ENCODE measurements at regions not wholly inside any gene's neighbourhood (a gene's known extent, or its start where the extent isn't known, plus 50 kb on each side); places are given as distances from the start of the nearest gene placed in this dataset.

GRCh38 chr2:216305574-216305973 is 66.7 kb downstream of the MARCHF4 start:
- no peak overlapping the region for H3K27ac Mint-ChIP-seq
- WGBS (ENCODE audit: insufficient coverage): 94% methylated on average over 4 of the region's 4 CpGs
- H3K27me3 Mint-ChIP-seq (ENCODE audit: low read depth in 3 of 3): peaks cover 0 to 8% (median 4%) of the 10 kb centered on the region in 3 donors
- H3K4me3 Mint-ChIP-seq: no peak overlapping the region
- Histone ChIP-seq H3K9me3 (replicated peaks in 1 of 2; ENCODE audit: control insufficient read depth in 1 of 2, insufficient read depth in 1 of 2, low read length in 2 of 2) (no peaks in the 10 kb centered on the region), H3K9ac (ENCODE audit: insufficient read depth, low read length, poor library complexity, severe bottlenecking) (no peak overlapping the region), H3K79me2 (ENCODE audit: insufficient read depth, low read length) (no peaks in the 10 kb centered on the region), H3K36me3 (replicated peaks in 1 of 2; ENCODE audit: control insufficient read depth in 1 of 2, insufficient read depth in 2 of 2, low read length in 2 of 2) (no peaks in the 10 kb centered on the region), H4K20me1 (ENCODE audit: insufficient read depth, low read length) (no peaks in the 10 kb centered on the region), H3K27me3 (ENCODE audit: control insufficient read depth in 2 of 2, insufficient read depth in 2 of 2, low read length in 2 of 2) (no peaks in the 10 kb centered on the region), H3K4me2 (replicated peaks; ENCODE audit: extremely low read depth, low read length, poor library complexity, severe bottlenecking) (no peak overlapping the region), H3K27ac (ENCODE audit: low read depth in 1 of 2, low read length in 2 of 2) (no peak overlapping the region), H2AFZ (ENCODE audit: insufficient read depth, low read depth, low read length, poor library complexity, severe bottlenecking) (no peak overlapping the region), H3K4me3 (replicated peaks in 1 of 3; ENCODE audit: low read depth in 2 of 3, low read length in 3 of 3) (no peak overlapping the region), H3K4me1 (ENCODE audit: control insufficient read depth in 1 of 2, insufficient read depth in 2 of 2, low read length in 2 of 2) (no peaks in the 10 kb centered on the region)
- intact Hi-C loops (cut with micrococcal nuclease): no loop called here
- no peaks in the 10 kb centered on the region for H3K36me3 Mint-ChIP-seq
- DNase-seq: no peak
- no peaks in the 10 kb centered on the region for H3K9me3 Mint-ChIP-seq
- no peak for TF ChIP-seq CTCF (IDR thresholded peaks at IDR 0.05)
- H3K4me1 Mint-ChIP-seq: peaks cover 5% of the 10 kb centered on the region

- no peaks in the 10 kb centered on the region for H3K36me3 Mint-ChIP-seq
Observed at GRCh38 chr2:216302981-216303676, 69.2 kb downstream of the MARCHF4 start.

More at GRCh38 chr2:216302981-216303676, 69.2 kb downstream of the MARCHF4 start:
- Mint-ChIP-seq H3K4me3 (no peak overlapping the region), H3K27ac (no peak overlapping the region), H3K4me1 (peaks cover 5% of the 10 kb centered on the region), H3K27me3 (ENCODE audit: low read depth in 3 of 3) (peaks cover 0 to 6% (median 0%) of the 10 kb centered on the region in 3 donors), H3K9me3 (no peaks in the 10 kb centered on the region)
- Histone ChIP-seq H4K20me1 (ENCODE audit: insufficient read depth, low read length) (no peaks in the 10 kb centered on the region), H3K4me1 (ENCODE audit: control insufficient read depth in 1 of 2, insufficient read depth in 2 of 2, low read length in 2 of 2) (no peaks in the 10 kb centered on the region), H3K27ac (ENCODE audit: low read depth in 1 of 2, low read length in 2 of 2) (no peak overlapping the region), H3K4me3 (replicated peaks in 1 of 3; ENCODE audit: low read depth in 2 of 3, low read length in 3 of 3) (no peak overlapping the region), H3K36me3 (replicated peaks in 1 of 2; ENCODE audit: control insufficient read depth in 1 of 2, insufficient read depth in 2 of 2, low read length in 2 of 2) (no peaks in the 10 kb centered on the region), H3K9me3 (replicated peaks in 1 of 2; ENCODE audit: control insufficient read depth in 1 of 2, insufficient read depth in 1 of 2, low read length in 2 of 2) (no peaks in the 10 kb centered on the region), H3K79me2 (ENCODE audit: insufficient read depth, low read length) (no peaks in the 10 kb centered on the region), H3K27me3 (ENCODE audit: control insufficient read depth in 2 of 2, insufficient read depth in 2 of 2, low read length in 2 of 2) (no peaks in the 10 kb centered on the region), H2AFZ (ENCODE audit: insufficient read depth, low read depth, low read length, poor library complexity, severe bottlenecking) (no peak overlapping the region), H3K9ac (ENCODE audit: insufficient read depth, low read length, poor library complexity, severe bottlenecking) (no peak overlapping the region), H3K4me2 (replicated peaks; ENCODE audit: extremely low read depth, low read length, poor library complexity, severe bottlenecking) (no peak overlapping the region)
- intact Hi-C loops (cut with micrococcal nuclease): no loop called here
- DNase-seq: no peak
- no peak for TF ChIP-seq CTCF (IDR thresholded peaks at IDR 0.05)
- WGBS (ENCODE audit: insufficient coverage): 100% methylated on average over 3 of the region's 3 CpGs
